ENCODE measurements at regions not wholly inside any gene's neighbourhood (a gene's known extent, or its start where the extent isn't known, plus 50 kb on each side); places are given as distances from the start of the nearest gene placed in this dataset.

GRCh38 chr4:101730291-101731117, 60.0 kb upstream of the BANK1 start:
- Histone ChIP-seq H3K4me1 (ENCODE audit: insufficient read depth, low read length) (no peaks in the 10 kb centered on the region), H3K27me3 (ENCODE audit: insufficient read depth, low read length, poor library complexity, severe bottlenecking) (no peaks in the 10 kb centered on the region), H3K27ac (ENCODE audit: low read depth, low read length) (no peak overlapping the region), H3K9me3 (ENCODE audit: low read length) (no peaks in the 10 kb centered on the region), H3K4me3 (ENCODE audit: low read length) (no peak overlapping the region), H3K36me3 (ENCODE audit: insufficient read depth, low read length) (no peaks in the 10 kb centered on the region)
- H3K27me3 Mint-ChIP-seq = peaks cover 0 to 18% of the 10 kb centered on the region in 2 donors
- peak in 4 of 5 donors; percentile 14 to 53 (median 26) for DNase-seq
- CTCF ChIA-PET = interaction anchor here (0.8 to 3.1 kb wide), 5 partner anchors 23 to 1638 kb away, joined by 3 to 12 read pairs (median 4); no protein-coding TSS in a partner anchor
- H3K9me3 Mint-ChIP-seq = no peaks in the 10 kb centered on the region
- H3K4me1 Mint-ChIP-seq = no peaks in the 10 kb centered on the region
- H3K4me3 Mint-ChIP-seq = no peak overlapping the region
- peak overlapping the region in 1 of 8 donors; percentile 70 for H3K27ac Mint-ChIP-seq
- H3K36me3 Mint-ChIP-seq = no peaks in the 10 kb centered on the region
- POLR2A ChIA-PET = no interaction called here

GRCh38 chr4:101727238-101727637, 63.3 kb upstream of the BANK1 start:
- peak overlapping the region in 1 of 8 donors; percentile 80 for H3K27ac Mint-ChIP-seq
- CTCF ChIA-PET = no interaction called here
- no peak overlapping the region for H3K4me3 Mint-ChIP-seq
- Histone ChIP-seq H3K4me1 (ENCODE audit: insufficient read depth, low read length) (no peaks in the 10 kb centered on the region), H3K36me3 (ENCODE audit: insufficient read depth, low read length) (no peaks in the 10 kb centered on the region), H3K4me3 (ENCODE audit: low read length) (no peak overlapping the region), H3K9me3 (ENCODE audit: low read length) (no peaks in the 10 kb centered on the region), H3K27ac (ENCODE audit: low read depth, low read length) (no peak overlapping the region), H3K27me3 (ENCODE audit: insufficient read depth, low read length, poor library complexity, severe bottlenecking) (no peaks in the 10 kb centered on the region)
- DNase-seq = no peak
- peaks cover 0 to 9% of the 10 kb centered on the region in 2 donors for H3K27me3 Mint-ChIP-seq
- H3K9me3 Mint-ChIP-seq = no peaks in the 10 kb centered on the region
- peaks cover 8 to 10% (median 8%) of the 10 kb centered on the region in 3 donors for H3K4me1 Mint-ChIP-seq
- no peaks in the 10 kb centered on the region for H3K36me3 Mint-ChIP-seq
- POLR2A ChIA-PET = no interaction called here

- no peaks in the 10 kb centered on the region for H3K9me3 ChIP-seq (ENCODE audit: low read length)
- Mint-ChIP-seq H3K4me1 (peaks cover 8 to 10% (median 8%) of the 10 kb centered on the region in 3 donors), H3K9me3 (no peaks in the 10 kb centered on the region), H3K27me3 (peaks cover 0 to 5% of the 10 kb centered on the region in 2 donors), H3K36me3 (no peaks in the 10 kb centered on the region), H3K4me3 (peak overlapping the region in 4 of 7 donors; percentile 8 to 69 (median 62)), H3K27ac (peak overlapping the region in 3 of 8 donors; percentile 34 to 61 (median 38))
- DNase-seq = no peak
- no peaks in the 10 kb centered on the region for H3K4me1 ChIP-seq (ENCODE audit: insufficient read depth, low read length)
- H3K27me3 ChIP-seq (ENCODE audit: insufficient read depth, low read length, poor library complexity, severe bottlenecking) = no peaks in the 10 kb centered on the region
- ChIA-PET CTCF (no interaction called here), POLR2A (no interaction called here)
- no peak overlapping the region for H3K4me3 ChIP-seq (ENCODE audit: low read length)
- no peaks in the 10 kb centered on the region for H3K36me3 ChIP-seq (ENCODE audit: insufficient read depth, low read length)
- H3K27ac ChIP-seq (ENCODE audit: low read depth, low read length) = no peak overlapping the region
Measured at GRCh38 chr4:101724093-101724492, 66.4 kb upstream of the BANK1 start.

- peaks cover 0 to 10% of the 10 kb centered on the region in 2 donors for H3K27me3 Mint-ChIP-seq
- H3K4me3 ChIP-seq (ENCODE audit: low read length) = no peak overlapping the region
- peaks cover 0 to 19% (median 0%) of the 10 kb centered on the region in 3 donors for H3K36me3 Mint-ChIP-seq
- DNase-seq = no peak
- H3K27ac ChIP-seq (ENCODE audit: low read depth, low read length) = no peak overlapping the region
- H3K9me3 ChIP-seq (ENCODE audit: low read length) = no peaks in the 10 kb centered on the region
- H3K27ac Mint-ChIP-seq = no peak overlapping the region
- H3K4me1 ChIP-seq (ENCODE audit: insufficient read depth, low read length) = no peaks in the 10 kb centered on the region
- peaks cover 6 to 25% (median 16%) of the 10 kb centered on the region in 5 donors for H3K9me3 Mint-ChIP-seq
- POLR2A ChIA-PET = no interaction called here
- no peaks in the 10 kb centered on the region for H3K36me3 ChIP-seq (ENCODE audit: insufficient read depth, low read length)
- CTCF ChIA-PET = no interaction called here
- peaks cover 0 to 4% (median 1%) of the 10 kb centered on the region in 3 donors for H3K4me1 Mint-ChIP-seq
- H3K27me3 ChIP-seq (ENCODE audit: insufficient read depth, low read length, poor library complexity, severe bottlenecking) = no peaks in the 10 kb centered on the region
- H3K4me3 Mint-ChIP-seq = no peak overlapping the region
Measured at GRCh38 chr4:101718810-101719209, 71.7 kb upstream of the BANK1 start.

GRCh38 chr4:101711590-101712260, 78.8 kb upstream of the BANK1 start:
- Histone ChIP-seq H3K4me1 (ENCODE audit: insufficient read depth, low read length) (no peaks in the 10 kb centered on the region), H3K4me3 (ENCODE audit: low read length) (no peak overlapping the region), H3K27ac (ENCODE audit: low read depth, low read length) (no peak overlapping the region), H3K27me3 (ENCODE audit: insufficient read depth, low read length, poor library complexity, severe bottlenecking) (no peaks in the 10 kb centered on the region), H3K36me3 (ENCODE audit: insufficient read depth, low read length) (no peaks in the 10 kb centered on the region), H3K9me3 (ENCODE audit: low read length) (no peaks in the 10 kb centered on the region)
- H3K4me3 Mint-ChIP-seq = no peak overlapping the region
- H3K4me1 Mint-ChIP-seq = no peaks in the 10 kb centered on the region
- H3K27ac Mint-ChIP-seq = no peak overlapping the region
- POLR2A ChIA-PET = no interaction called here
- CTCF ChIA-PET = no interaction called here
- peaks cover 6 to 13% (median 12%) of the 10 kb centered on the region in 5 donors for H3K9me3 Mint-ChIP-seq
- peaks cover 3 to 23% of the 10 kb centered on the region in 2 donors for H3K27me3 Mint-ChIP-seq
- DNase-seq = no peak
- peaks cover 1 to 19% (median 1%) of the 10 kb centered on the region in 3 donors for H3K36me3 Mint-ChIP-seq

- CTCF ChIA-PET = no interaction called here
- no peak overlapping the region for H3K4me3 Mint-ChIP-seq
- peaks cover 1 to 23% (median 2%) of the 10 kb centered on the region in 3 donors for H3K36me3 Mint-ChIP-seq
Measured at GRCh38 chr4:101710806-101711205, 79.7 kb upstream of the BANK1 start.

GRCh38 chr4:101708293-101709039, 82.1 kb upstream of the BANK1 start:
- no peaks in the 10 kb centered on the region for H3K4me1 Mint-ChIP-seq
- H3K9me3 Mint-ChIP-seq = peaks cover 2 to 10% (median 6%) of the 10 kb centered on the region in 5 donors
- no peak overlapping the region for H3K4me3 Mint-ChIP-seq
- no peak for DNase-seq
- H3K36me3 ChIP-seq (ENCODE audit: insufficient read depth, low read length) = no peaks in the 10 kb centered on the region
- H3K27ac Mint-ChIP-seq = no peak overlapping the region
- H3K4me3 ChIP-seq (ENCODE audit: low read length) = no peak overlapping the region
- peaks cover 3 to 19% of the 10 kb centered on the region in 2 donors for H3K27me3 Mint-ChIP-seq
- CTCF ChIA-PET = interaction anchor here (1.1 to 1.6 kb wide), 2 partner anchors 9 to 22 kb away, joined by 3 to 6 read pairs; no protein-coding TSS in a partner anchor
- no peaks in the 10 kb centered on the region for H3K9me3 ChIP-seq (ENCODE audit: low read length)
- POLR2A ChIA-PET = no interaction called here
- H3K4me1 ChIP-seq (ENCODE audit: insufficient read depth, low read length) = no peaks in the 10 kb centered on the region
- no peak overlapping the region for H3K27ac ChIP-seq (ENCODE audit: low read depth, low read length)
- H3K36me3 Mint-ChIP-seq = peaks cover 1 to 15% (median 2%) of the 10 kb centered on the region in 3 donors
- H3K27me3 ChIP-seq (ENCODE audit: insufficient read depth, low read length, poor library complexity, severe bottlenecking) = no peaks in the 10 kb centered on the region

More at GRCh38 chr4:101710806-101711205, 79.7 kb upstream of the BANK1 start:
- Histone ChIP-seq H3K27me3 (ENCODE audit: insufficient read depth, low read length, poor library complexity, severe bottlenecking) (no peaks in the 10 kb centered on the region), H3K4me1 (ENCODE audit: insufficient read depth, low read length) (no peaks in the 10 kb centered on the region), H3K36me3 (ENCODE audit: insufficient read depth, low read length) (no peaks in the 10 kb centered on the region), H3K9me3 (ENCODE audit: low read length) (no peaks in the 10 kb centered on the region), H3K27ac (ENCODE audit: low read depth, low read length) (no peak overlapping the region), H3K4me3 (ENCODE audit: low read length) (no peak overlapping the region)
- peaks cover 3 to 23% of the 10 kb centered on the region in 2 donors for H3K27me3 Mint-ChIP-seq
- POLR2A ChIA-PET = no interaction called here
- no peak overlapping the region for H3K27ac Mint-ChIP-seq
- H3K4me1 Mint-ChIP-seq = no peaks in the 10 kb centered on the region
- DNase-seq = no peak
- H3K9me3 Mint-ChIP-seq = peaks cover 13 to 16% (median 14%) of the 10 kb centered on the region in 5 donors
